Transverse colon (tissue), 4 donors: ENCODE measurements at regions not wholly inside any gene's neighbourhood (a gene's known extent, or its start where the extent isn't known, plus 50 kb on each side); places are given as distances from the start of the nearest gene placed in this dataset.

ENCODE experiments used
- DNase-seq: peaks from one replicate; pipeline ENCODE4 v3.0.0-alpha.2; 2019
- H3K27ac ChIP-seq, 4 donors: fragments of 200-600 bp; sonication (generic); 2 replicates each; pipeline ENCODE4 v1.5.1; 2016 to 2018; ENCODE audit warnings: inconsistent platforms in 4 of 4
- H3K27me3 ChIP-seq: fragments of 200-600 bp; sonication (generic); 2 replicates; pipeline ENCODE4 v1.5.1; 2017; ENCODE audit warnings: inconsistent platforms
- H3K36me3 ChIP-seq, 4 donors: fragments of 200-600 bp; sonication (generic); 2 replicates each; pipeline ENCODE4 v1.5.1; 2017 to 2019; ENCODE audit warnings: inconsistent platforms in 4 of 4
- H3K4me1 ChIP-seq, 4 donors: fragments of 200-600 bp; sonication (generic); 2 replicates each; pipeline ENCODE4 v1.5.1; 2017 to 2020; ENCODE audit warnings: inconsistent platforms in 4 of 4
- H3K4me3 ChIP-seq, 4 donors: fragments of 200-600 bp; sonication (generic); 1 replicate in 1 of 4; 2 replicates in 3 of 4; pipeline versions ENCODE4 v1.5.1 to v1.6.1; 2017 to 2019; ENCODE audit warnings: inconsistent platforms in 4 of 4
- H3K9me3 ChIP-seq, 2 donors: fragments of 200-600 bp; sonication (generic); 2 replicates each; pipeline ENCODE4 v1.5.1; 2017 to 2019; ENCODE audit warnings: inconsistent platforms in 2 of 2
- CTCF ChIP-seq, 5 experiments: fragments of 200-600 bp in 3 of 5; fragments of 450-650 bp in 2 of 5; sonication (generic) in 3 of 5; IDR thresholded peaks; 1 replicate in 2 of 5; 2 replicates in 3 of 5; pipeline ENCODE4 v1.5.1; 2016 to 2017; ENCODE audit warnings: antibody characterized with exemption in 5 of 5, inconsistent platforms in 3 of 5, mild to moderate bottlenecking in 2 of 5, moderate library complexity in 1 of 5
- EP300 ChIP-seq: sonication (generic); formaldehyde crosslinking; IDR thresholded peaks from one replicate; pipeline ENCODE4 v1.6.1; 2017; ENCODE audit warnings: antibody characterized with exemption, low read depth
- POLR2A ChIP-seq: fragments of 450-650 bp; IDR thresholded peaks from one replicate; pipeline ENCODE4 v1.6.1; 2016; ENCODE audit warnings: antibody characterized with exemption, mild to moderate bottlenecking, moderate library complexity
- POLR2AphosphoS5 ChIP-seq, 3 donors: sonication (generic); formaldehyde crosslinking; IDR thresholded peaks; one replicate each; pipeline ENCODE4 v1.6.1; 2016; ENCODE audit warnings: antibody characterized with exemption in 3 of 3
- WGBS, 2 donors: methylation state at CpG; one replicate each; pipeline ENCODE4 v1.1.5; 2018; ENCODE audit warnings: low coverage in 1 of 2; 5-methylcytosine and 5-hydroxymethylcytosine counted together
- in situ Hi-C, 4 donors: fragments of 200-750 bp; cut with MboI; loops; one replicate each; pipeline versions ENCODE4 v1.15.0 to v1.15.1; 2017; ENCODE audit warnings: low sequenced_read_pairs in 3 of 4, low pct_ligation_motif_present in 1 of 4, low pct_unique_long_range_greater_than_20kb in 1 of 4
- intact Hi-C: fragments of 100-400 bp; cut with DNase I; formaldehyde crosslinking; loops from one replicate; pipeline ENCODE4 v1.15.1; 2023; ENCODE audit warnings: low total_unique reads

- Histone ChIP-seq H3K27me3 (no peaks in the 10 kb centered on the region), H3K36me3 (no peaks in the 10 kb centered on the region), H3K4me1 (no peaks in the 10 kb centered on the region), H3K4me3 (no peak overlapping the region), H3K9me3 (no peaks in the 10 kb centered on the region), H3K27ac (no peak overlapping the region)
- intact Hi-C loops: no loop called here
- in situ Hi-C loops: no loop called here
- no peak for TF ChIP-seq POLR2A
- no peak for TF ChIP-seq CTCF (IDR thresholded peaks at IDR 0.05)
- no peak for TF ChIP-seq EP300
- TF ChIP-seq POLR2AphosphoS5 (IDR thresholded peaks at IDR 0.05): no peak
- DNase-seq: no peak
- 78 to 93% methylated on average over 1 of the region's 1 CpG for WGBS, 2 donors
Observed at GRCh38 chr4:120177603-120178002, 111.0 kb upstream of the MAD2L1 start.

- no peak for TF ChIP-seq POLR2AphosphoS5 (IDR thresholded peaks at IDR 0.05)
- TF ChIP-seq EP300: no peak
- TF ChIP-seq CTCF (IDR thresholded peaks at IDR 0.05): no peak
- no peak for TF ChIP-seq POLR2A
- no peak overlapping the region for H3K27ac ChIP-seq
- no peaks in the 10 kb centered on the region for H3K36me3 ChIP-seq
- no peak overlapping the region for H3K4me3 ChIP-seq
- H3K4me1 ChIP-seq: no peaks in the 10 kb centered on the region
- 78 to 85% methylated on average over 2 of the region's 2 CpGs for WGBS, 2 donors
- intact Hi-C loops (no loop called here), in situ Hi-C loops (no loop called here)
- no peaks in the 10 kb centered on the region for H3K9me3 ChIP-seq
- no peak for DNase-seq
- H3K27me3 ChIP-seq: no peaks in the 10 kb centered on the region
Observed at GRCh38 chr4:120175272-120175671, 108.6 kb upstream of the MAD2L1 start.

- Histone ChIP-seq H3K9me3 (no peaks in the 10 kb centered on the region), H3K36me3 (no peaks in the 10 kb centered on the region), H3K4me1 (no peaks in the 10 kb centered on the region), H3K27ac (no peak overlapping the region), H3K4me3 (no peak overlapping the region), H3K27me3 (no peaks in the 10 kb centered on the region)
- no peak for DNase-seq
- in situ Hi-C loops (loop anchor here in 3 of 4 donors (10.0 to 25.0 kb wide), 3 partner anchors 931 to 948 kb away; no protein-coding TSS in a partner anchor), intact Hi-C loops (no loop called here)
- TF ChIP-seq CTCF (IDR thresholded peaks at IDR 0.05) (no peak), POLR2A (no peak), POLR2AphosphoS5 (IDR thresholded peaks at IDR 0.05) (no peak), EP300 (no peak)
- 62 to 76% methylated on average over 2 of the region's 2 CpGs for WGBS, 2 donors
Observed at GRCh38 chr4:120163895-120164294, 97.2 kb upstream of the MAD2L1 start.

- Histone ChIP-seq H3K27me3 (no peaks in the 10 kb centered on the region), H3K27ac (no peak overlapping the region), H3K4me3 (no peak overlapping the region), H3K9me3 (no peaks in the 10 kb centered on the region), H3K36me3 (no peaks in the 10 kb centered on the region), H3K4me1 (peaks cover 0 to 6% (median 0%) of the 10 kb centered on the region in 4 donors)
- 63 to 81% methylated on average over 3 of the region's 3 CpGs for WGBS, 2 donors
- in situ Hi-C loops (loop anchor here in 2 of 4 donors (10.0 to 25.0 kb wide), 2 partner anchors 946 to 953 kb away; no protein-coding TSS in a partner anchor), intact Hi-C loops (loop anchor here (5.0 kb wide), 1 partner anchor 938 kb away; no protein-coding TSS in a partner anchor)
- no peak for DNase-seq
- TF ChIP-seq EP300 (no peak), CTCF (IDR thresholded peaks at IDR 0.05) (no peak), POLR2AphosphoS5 (IDR thresholded peaks at IDR 0.05) (no peak), POLR2A (no peak)
Observed at GRCh38 chr4:120158841-120159463, 92.3 kb upstream of the MAD2L1 start.
